GM18907 (cell line): ENCODE measurements at regions not wholly inside any gene's neighbourhood (a gene's known extent, or its start where the extent isn't known, plus 50 kb on each side); places are given as distances from the start of the nearest gene placed in this dataset.
"Not testable (repeated sequence)": the region's sequence is repeated elsewhere in the genome, so short reads cannot be mapped to it uniquely, and the experiment has no call there.

Experiments used
- ATAC-seq: cut with Tn5 transposase; IDR thresholded peaks from one replicate; pipeline ENCODE4 v1.9.1; 2021; ENCODE audit warnings: mild to moderate bottlenecking, moderate library complexity; ENCODE audit not compliant: unreplicated experiment

- ATAC-seq = no peak
These were observed 304.5 kb downstream of the JRKL start for GRCh38 chr11:96694338-96694737.

- ATAC-seq = no peak
These were observed 306.9 kb downstream of the JRKL start for GRCh38 chr11:96696731-96697130.

GRCh38 chr11:96697466-96697865 lies 307.7 kb downstream of the JRKL start:
- no peak for ATAC-seq

DNA sequence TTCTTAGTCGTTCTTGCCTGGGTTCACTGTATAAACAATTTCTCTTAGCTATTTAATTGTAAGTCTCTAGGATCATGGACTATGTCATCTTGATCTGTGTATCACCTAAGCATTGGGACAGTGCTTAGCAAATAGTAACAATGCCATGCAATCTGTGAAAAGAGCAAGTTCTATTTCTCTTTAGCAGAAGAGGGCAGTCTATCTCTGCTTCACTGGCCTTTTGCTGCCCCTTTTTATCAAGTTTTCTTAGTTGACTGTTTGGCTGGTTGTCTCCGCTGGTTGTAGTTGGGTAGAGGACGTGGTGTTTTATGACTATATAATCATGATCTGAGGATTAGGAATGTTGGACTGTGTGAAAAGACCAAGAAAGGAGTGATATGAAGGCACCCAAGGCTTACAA lies 315.0 kb downstream of the JRKL start:
- ATAC-seq = no peak

DNA sequence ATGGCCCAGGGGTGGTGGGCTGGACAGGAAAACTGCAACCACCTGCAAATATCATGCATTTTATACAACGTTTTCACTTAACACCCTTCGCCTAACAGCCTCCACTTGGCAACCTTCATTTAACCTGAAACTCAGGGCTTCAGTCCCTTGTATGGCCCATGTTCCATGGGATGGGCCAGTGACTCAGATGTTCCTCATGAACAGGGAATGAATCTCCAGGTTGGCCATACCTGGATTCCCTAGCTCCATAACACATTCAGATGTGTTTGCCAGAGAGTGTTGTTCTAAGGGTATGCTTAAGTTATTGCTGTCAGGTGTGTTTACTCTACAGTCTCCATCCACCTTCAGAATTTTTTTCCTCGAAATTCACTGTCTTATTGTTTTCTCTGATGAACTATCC lies 316.9 kb downstream of the JRKL start:
- no peak for ATAC-seq

DNA sequence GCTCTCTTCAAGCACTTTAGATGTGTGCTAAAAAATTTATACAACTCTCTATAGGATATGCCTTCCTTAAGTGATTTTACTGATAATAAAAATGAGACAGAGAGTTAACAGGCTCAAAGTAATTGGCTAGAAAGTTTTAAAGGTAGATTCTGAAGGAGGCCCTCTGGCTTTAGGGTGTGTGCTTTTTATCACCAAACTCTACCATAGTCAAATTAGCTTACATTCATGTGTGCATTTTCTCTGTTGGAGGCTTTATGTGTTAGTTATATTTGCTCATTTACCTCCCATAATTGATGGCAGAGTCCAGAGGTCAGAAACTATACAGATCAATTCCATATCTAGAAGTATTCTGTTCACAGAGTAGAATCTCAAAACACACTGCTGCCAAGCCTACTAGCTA lies 317.5 kb downstream of the JRKL start:
- no peak for ATAC-seq

DNA sequence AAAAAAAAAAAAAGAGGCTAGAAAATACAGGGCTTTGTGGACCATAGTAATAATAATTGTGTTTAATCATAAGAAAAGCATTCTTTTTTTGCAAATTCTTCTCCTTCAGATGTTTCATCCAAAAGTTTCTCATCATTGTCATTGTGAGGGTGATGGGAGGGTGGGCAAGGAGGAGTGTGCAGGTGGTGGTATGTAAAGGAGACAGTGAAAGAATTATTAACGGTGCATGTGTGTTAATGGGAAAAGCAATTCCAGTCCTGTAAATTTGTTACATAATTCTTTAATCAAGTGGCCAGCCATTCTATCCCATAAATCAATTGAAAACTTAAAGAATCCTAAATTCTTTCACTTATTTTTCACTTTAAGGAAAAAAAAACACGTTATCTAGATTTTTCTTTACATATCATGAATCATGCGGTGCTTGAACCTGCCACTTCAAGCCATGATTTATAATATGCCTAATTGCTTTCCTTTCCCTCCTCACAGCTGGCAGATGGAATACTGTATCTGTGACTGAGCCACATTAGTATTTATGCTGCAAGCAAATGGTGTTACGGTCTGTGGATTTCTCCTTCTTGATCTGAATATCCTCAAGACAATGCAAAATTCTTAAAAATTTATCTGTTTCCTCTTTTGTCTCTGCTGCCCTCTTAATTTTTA lies 318.5 kb downstream of the JRKL start:
- no peak for ATAC-seq

GRCh38 chr11:96713301-96713700 lies 323.5 kb downstream of the JRKL start:
- ATAC-seq = no peak

DNA sequence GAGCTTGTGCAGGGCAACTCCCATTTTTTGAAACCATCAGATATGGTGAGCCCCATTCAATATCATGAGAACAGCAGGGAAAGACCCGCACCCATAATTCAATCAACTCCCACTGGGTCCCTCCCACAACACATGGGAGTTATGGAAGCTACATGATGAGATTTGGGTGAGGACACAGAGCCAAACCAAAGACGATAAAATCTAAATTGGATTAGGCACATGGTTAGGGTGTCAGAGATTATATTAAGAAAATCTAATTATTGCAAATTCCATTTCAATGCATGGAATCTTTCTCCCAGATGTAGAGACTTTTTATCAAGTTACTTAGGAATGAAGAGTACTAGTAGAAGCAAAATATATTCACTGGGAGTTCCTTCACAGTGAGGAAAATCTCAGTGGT lies 324.9 kb downstream of the JRKL start:
- no peak for ATAC-seq

DNA sequence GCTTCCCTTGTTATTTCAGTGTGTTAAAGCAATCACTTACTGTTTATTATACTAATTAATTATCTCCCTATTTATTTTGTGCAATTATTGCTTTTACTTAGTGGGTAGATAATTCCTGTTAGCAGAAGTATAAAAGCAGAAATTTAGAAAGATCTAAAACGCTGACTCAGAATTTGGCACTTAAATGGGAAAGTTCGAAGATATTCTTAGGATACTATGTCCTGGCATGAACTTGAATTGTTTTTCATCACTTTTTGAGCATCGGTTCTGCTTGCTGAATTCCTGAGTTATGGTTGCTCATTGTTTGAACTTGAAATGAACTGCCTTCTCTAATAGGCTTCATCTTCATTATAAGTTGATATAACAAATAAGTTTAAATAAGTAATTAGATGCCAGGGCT lies 325.4 kb downstream of the JRKL start:
- no peak for ATAC-seq

GRCh38 chr11:96736601-96737000 lies 346.8 kb downstream of the JRKL start:
- no peak for ATAC-seq

- no peak for ATAC-seq
These were observed 348.5 kb downstream of the JRKL start for GRCh38 chr11:96738311-96738710.

- ATAC-seq = no peak
These were observed 351.3 kb downstream of the JRKL start for GRCh38 chr11:96741068-96741467.

DNA sequence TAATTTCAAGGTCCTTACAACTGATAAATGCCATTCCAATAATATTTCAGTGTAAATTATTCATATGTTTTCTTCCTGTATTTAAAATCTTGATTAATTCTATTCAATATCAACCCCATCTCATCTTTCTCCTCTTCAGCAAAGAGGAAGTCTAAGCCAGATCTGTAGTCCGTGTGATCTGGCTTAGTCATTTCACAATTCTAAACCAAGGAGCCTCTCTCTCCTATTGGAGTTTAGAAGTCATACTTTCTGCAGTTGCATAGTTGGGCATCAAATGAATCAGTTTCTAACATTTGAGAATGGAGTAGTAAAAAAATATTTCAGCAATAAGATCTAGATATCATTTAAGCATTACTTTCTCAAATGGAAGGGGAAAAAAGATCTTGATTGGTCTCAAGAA lies 354.9 kb downstream of the JRKL start:
- ATAC-seq = no peak

GRCh38 chr11:96748639-96749370 lies 359.0 kb downstream of the JRKL start:
- no peak for ATAC-seq

DNA sequence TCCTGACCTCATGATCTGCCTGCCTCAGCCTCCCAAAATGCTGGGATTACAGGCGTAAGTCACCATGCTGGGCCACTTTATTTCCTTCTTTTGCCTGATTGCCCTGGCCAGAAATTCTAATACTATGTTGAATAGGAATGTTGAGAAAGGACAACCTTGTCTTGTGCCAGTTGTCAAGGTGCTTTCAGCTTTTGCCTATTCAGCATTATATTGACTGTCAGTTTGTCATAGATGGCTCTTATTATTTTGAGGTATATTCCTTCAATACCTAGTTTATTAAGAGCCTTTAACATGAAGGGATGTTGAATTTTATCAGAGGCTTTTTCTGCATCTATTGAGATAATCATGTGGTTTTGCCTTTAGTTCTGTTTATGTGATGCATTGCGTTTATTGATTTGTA lies 362.0 kb downstream of the JRKL start:
- not testable (repeated sequence) for ATAC-seq

- ATAC-seq = no peak
These were observed 362.4 kb downstream of the JRKL start for GRCh38 chr11:96752221-96752620.

GRCh38 chr11:96753997-96754396 lies 364.2 kb downstream of the JRKL start:
- no peak for ATAC-seq

GRCh38 chr11:96755209-96755608 lies 365.4 kb downstream of the JRKL start:
- ATAC-seq = no peak

- no peak for ATAC-seq
These were observed 365.9 kb downstream of the JRKL start for GRCh38 chr11:96755752-96756151.

DNA sequence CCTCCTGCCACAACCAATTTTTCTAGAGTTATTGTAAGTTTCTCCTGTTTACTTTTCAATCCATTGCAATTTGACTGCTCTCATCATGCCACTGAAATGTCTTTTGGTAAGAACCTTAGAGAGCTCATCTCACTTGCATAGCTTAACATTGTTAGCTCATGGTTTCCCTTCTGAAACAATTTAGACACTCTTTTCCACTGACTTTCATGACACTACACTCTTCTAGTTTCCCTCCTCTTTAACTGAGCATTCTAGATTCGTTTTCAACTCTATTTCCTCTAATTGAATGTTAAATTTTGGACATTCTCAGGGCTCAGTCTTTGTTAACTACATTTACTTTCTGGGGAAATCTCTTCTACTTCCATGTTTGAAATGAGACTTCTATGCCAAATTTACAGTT lies 369.1 kb downstream of the JRKL start:
- ATAC-seq = no peak

- no peak for ATAC-seq
These were observed 370.5 kb downstream of the JRKL start for GRCh38 chr11:96760306-96760705.

GRCh38 chr11:96760815-96761214 lies 371.0 kb downstream of the JRKL start:
- ATAC-seq = no peak
